OCI-LY3 (cell line): ENCODE measurements at regions not wholly inside any gene's neighbourhood (a gene's known extent, or its start where the extent isn't known, plus 50 kb on each side); places are given as distances from the start of the nearest gene placed in this dataset.

Experiments used
- EZH2phosphoT487 ChIP-seq: fragments of 200-600 bp; shearing (Covaris generic); IDR thresholded peaks from 2 replicates; pipeline ENCODE4 v1.6.1; 2018; ENCODE audit warnings: antibody characterized with exemption, mixed run types, low read depth
- TF ChIP-seq, protein P1 (sequence below): fragments of 200-600, 300-600 bp; sonication (generic); IDR thresholded peaks from 2 replicates; pipeline ENCODE4 v1.5.1; 2014; ENCODE audit warnings: antibody characterized with exemption, low read length, low read depth

DNA sequence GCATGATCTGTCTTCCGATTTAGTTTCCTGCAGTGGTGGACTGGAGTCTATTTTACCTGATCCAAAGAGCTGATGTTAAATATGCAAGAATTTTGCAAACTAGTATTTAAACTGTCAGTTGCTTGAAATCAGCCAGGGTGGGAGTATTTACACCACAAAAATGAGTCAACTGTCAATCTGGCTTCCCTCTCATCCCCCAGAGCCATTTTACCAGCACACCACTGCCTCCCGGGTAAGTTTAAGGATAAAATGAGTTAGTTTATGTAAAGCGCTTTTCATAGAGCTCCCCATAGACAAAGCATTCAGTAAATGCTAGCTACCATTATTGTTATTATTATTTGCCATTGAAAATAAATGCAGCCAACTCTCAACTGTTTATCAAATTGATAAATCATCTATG, 106.3 kb upstream of the FRMD6 start:
- TF ChIP-seq, protein P1, sequence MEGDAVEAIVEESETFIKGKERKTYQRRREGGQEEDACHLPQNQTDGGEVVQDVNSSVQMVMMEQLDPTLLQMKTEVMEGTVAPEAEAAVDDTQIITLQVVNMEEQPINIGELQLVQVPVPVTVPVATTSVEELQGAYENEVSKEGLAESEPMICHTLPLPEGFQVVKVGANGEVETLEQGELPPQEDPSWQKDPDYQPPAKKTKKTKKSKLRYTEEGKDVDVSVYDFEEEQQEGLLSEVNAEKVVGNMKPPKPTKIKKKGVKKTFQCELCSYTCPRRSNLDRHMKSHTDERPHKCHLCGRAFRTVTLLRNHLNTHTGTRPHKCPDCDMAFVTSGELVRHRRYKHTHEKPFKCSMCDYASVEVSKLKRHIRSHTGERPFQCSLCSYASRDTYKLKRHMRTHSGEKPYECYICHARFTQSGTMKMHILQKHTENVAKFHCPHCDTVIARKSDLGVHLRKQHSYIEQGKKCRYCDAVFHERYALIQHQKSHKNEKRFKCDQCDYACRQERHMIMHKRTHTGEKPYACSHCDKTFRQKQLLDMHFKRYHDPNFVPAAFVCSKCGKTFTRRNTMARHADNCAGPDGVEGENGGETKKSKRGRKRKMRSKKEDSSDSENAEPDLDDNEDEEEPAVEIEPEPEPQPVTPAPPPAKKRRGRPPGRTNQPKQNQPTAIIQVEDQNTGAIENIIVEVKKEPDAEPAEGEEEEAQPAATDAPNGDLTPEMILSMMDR, result no peak
- no peak for TF ChIP-seq EZH2phosphoT487
